ENCODE measurements at regions not wholly inside any gene's neighbourhood (a gene's known extent, or its start where the extent isn't known, plus 50 kb on each side); places are given as distances from the start of the nearest gene placed in this dataset.

DNA sequence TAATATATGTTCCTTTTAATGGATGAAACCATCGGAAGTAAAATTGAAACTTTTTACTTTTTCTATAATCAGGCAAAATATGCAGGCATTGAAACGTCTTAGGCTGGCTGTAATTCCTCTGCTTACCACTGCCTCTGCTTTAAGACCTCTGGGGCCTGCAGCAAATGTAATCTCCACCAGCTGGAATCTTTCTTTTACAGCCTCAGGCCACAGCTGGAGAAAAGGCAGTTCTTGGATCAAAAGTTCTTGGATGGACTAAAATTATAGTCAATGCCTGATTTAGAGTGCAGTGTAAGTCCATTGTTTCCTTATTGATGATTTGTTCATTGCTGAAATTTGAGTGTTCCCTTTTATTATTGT lies 396.7 kb downstream of the KCTD16 start:
- peaks cover 32% of the 10 kb centered on the region for H3K9me3 Mint-ChIP-seq
- no peak overlapping the region for H3K27ac Mint-ChIP-seq
- H3K4me1 Mint-ChIP-seq: no peaks in the 10 kb centered on the region
- peaks cover 4% of the 10 kb centered on the region for H3K27me3 Mint-ChIP-seq (ENCODE audit: low read depth, poor library complexity)
- H3K4me3 Mint-ChIP-seq: no peak overlapping the region
- H3K36me3 Mint-ChIP-seq (ENCODE audit: low read depth): peaks cover 13% of the 10 kb centered on the region
- DNase-seq: no peak
- TF ChIP-seq, protein P1, sequence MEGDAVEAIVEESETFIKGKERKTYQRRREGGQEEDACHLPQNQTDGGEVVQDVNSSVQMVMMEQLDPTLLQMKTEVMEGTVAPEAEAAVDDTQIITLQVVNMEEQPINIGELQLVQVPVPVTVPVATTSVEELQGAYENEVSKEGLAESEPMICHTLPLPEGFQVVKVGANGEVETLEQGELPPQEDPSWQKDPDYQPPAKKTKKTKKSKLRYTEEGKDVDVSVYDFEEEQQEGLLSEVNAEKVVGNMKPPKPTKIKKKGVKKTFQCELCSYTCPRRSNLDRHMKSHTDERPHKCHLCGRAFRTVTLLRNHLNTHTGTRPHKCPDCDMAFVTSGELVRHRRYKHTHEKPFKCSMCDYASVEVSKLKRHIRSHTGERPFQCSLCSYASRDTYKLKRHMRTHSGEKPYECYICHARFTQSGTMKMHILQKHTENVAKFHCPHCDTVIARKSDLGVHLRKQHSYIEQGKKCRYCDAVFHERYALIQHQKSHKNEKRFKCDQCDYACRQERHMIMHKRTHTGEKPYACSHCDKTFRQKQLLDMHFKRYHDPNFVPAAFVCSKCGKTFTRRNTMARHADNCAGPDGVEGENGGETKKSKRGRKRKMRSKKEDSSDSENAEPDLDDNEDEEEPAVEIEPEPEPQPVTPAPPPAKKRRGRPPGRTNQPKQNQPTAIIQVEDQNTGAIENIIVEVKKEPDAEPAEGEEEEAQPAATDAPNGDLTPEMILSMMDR (IDR thresholded peaks at IDR 0.05): no peak

DNA sequence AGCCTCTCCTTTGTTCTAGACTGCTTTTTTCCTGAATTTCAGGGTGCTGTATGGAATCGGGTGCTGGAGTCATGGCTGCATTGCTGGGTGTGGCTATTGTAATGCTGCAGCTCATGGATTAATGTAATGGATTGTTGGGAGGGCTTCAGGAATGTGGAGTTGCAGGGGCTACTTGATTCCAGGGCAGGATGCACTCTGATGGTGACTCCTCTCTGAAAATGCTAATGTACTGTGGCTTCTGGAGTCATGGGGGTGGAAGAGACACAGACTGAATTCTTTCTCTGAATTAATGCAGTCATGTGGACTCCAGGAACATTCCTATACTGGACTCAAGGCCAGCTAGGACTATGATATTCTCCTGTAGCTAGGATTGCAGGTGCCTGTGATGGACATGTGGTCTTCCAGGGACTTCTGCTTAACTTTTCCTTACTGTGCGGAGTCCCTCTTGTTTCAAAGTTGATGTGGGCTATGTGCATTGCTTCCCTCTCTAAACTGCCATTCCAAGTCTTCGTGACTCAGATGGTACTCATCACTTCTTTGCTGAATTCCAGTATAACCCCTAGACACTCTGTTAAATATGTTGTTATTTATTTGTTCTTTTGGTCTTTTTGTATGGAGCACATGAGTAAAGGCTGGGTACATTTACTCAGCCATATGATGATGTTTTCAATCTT lies 396.2 kb downstream of the KCTD16 start:
- Mint-ChIP-seq H3K4me3 (no peak overlapping the region), H3K4me1 (no peaks in the 10 kb centered on the region), H3K36me3 (ENCODE audit: low read depth) (peaks cover 13% of the 10 kb centered on the region), H3K27ac (no peak overlapping the region), H3K27me3 (ENCODE audit: low read depth, poor library complexity) (peaks cover 3% of the 10 kb centered on the region), H3K9me3 (peaks cover 32% of the 10 kb centered on the region)
- TF ChIP-seq, protein P1 (IDR thresholded peaks at IDR 0.05): no peak
- DNase-seq: no peak

DNA sequence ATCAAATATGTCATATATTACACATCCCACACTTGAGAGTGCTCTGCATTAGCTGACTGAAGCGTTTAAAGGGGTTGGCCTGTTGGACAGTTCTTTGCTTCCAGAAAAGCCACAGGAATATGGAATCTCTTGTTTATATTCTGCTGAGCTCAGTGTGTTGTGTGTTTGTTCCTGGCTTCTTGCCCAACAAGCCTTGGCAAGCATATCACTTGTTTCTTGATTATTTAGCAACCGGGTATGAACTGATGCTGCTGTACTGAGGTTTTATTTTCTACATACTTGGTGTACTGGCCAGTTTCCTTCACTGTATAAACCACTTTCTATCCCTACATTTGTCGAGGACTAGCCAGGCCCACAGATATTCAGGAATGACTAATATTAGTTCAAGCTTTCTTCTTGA lies 378.9 kb downstream of the KCTD16 start:
- Mint-ChIP-seq H3K9me3 (peaks cover 3% of the 10 kb centered on the region), H3K36me3 (ENCODE audit: low read depth) (no peaks in the 10 kb centered on the region), H3K27me3 (ENCODE audit: low read depth, poor library complexity) (no peaks in the 10 kb centered on the region), H3K4me3 (no peak overlapping the region), H3K27ac (no peak overlapping the region), H3K4me1 (no peaks in the 10 kb centered on the region)
- TF ChIP-seq, protein P1 (IDR thresholded peaks at IDR 0.05): no peak
- no peak for DNase-seq

DNA sequence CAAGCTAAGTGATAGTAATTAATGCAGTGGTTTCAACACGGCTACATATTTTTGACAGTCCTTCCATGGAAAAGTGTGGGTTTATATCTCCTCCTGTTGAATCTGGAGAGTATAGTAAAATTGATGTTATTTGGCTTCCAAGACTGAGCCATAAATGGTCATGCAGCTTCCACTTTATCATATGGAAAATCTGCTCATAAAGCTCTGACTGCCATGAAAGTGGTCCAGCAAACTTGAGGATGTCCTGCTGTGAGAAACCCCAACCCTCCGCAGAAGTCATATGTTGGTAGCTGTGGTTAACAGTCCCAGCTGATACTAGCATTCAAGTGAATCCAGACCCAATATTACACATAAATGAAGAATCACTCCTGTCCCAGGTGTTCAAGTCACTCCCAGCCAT lies 378.3 kb downstream of the KCTD16 start:
- Mint-ChIP-seq H3K36me3 (ENCODE audit: low read depth) (no peaks in the 10 kb centered on the region), H3K9me3 (peaks cover 3% of the 10 kb centered on the region), H3K27me3 (ENCODE audit: low read depth, poor library complexity) (no peaks in the 10 kb centered on the region), H3K4me3 (no peak overlapping the region), H3K27ac (no peak overlapping the region), H3K4me1 (no peaks in the 10 kb centered on the region)
- no peak for DNase-seq
- TF ChIP-seq, protein P1 (IDR thresholded peaks at IDR 0.05): no peak

DNA sequence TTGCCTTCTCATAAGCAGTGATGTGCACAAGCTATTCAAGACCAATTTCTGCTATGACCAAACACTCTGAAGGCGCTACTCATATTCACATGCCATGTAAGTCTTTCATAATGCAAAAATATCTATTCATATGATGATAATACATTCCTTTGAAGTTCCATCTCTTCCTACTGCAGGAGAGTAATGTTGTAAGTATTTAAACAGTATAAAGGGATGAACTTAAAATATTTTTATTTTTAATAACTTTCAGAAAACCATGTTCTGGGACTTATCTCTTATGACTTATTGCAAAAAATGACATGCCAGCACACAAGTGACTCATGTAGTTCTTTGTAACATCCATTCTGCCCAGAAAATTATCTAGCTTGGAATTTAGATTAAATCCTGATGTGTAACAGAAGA lies 376.4 kb downstream of the KCTD16 start:
- H3K4me3 Mint-ChIP-seq: no peak overlapping the region
- H3K27ac Mint-ChIP-seq: no peak overlapping the region
- DNase-seq: no peak
- no peaks in the 10 kb centered on the region for H3K36me3 Mint-ChIP-seq (ENCODE audit: low read depth)
- H3K4me1 Mint-ChIP-seq: no peaks in the 10 kb centered on the region
- TF ChIP-seq, protein P1 (IDR thresholded peaks at IDR 0.05): no peak
- H3K9me3 Mint-ChIP-seq: no peaks in the 10 kb centered on the region
- no peaks in the 10 kb centered on the region for H3K27me3 Mint-ChIP-seq (ENCODE audit: low read depth, poor library complexity)

DNA sequence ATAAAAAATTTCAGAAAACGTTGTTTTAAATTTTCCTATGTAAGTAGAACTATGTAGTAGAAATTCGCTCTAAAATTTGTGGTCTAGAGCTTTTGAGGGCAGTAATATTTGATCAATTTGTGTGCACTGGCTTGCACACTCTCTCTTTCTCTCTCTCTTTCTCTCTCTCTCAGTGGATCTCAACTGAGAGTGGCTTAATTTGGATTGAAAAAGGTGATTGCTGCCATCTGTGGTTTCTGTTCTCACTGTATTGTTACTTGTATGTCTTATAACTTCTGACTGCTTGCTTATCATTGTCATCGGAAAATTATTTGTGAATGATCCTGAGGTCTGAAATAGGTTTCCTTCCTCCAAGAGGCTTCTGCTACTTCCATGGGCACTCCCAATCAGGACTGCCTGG lies 368.2 kb downstream of the KCTD16 start:
- TF ChIP-seq, protein P1 (IDR thresholded peaks at IDR 0.05): no peak
- DNase-seq: no peak
- peaks cover 17% of the 10 kb centered on the region for H3K9me3 Mint-ChIP-seq
- H3K36me3 Mint-ChIP-seq (ENCODE audit: low read depth): no peaks in the 10 kb centered on the region
- H3K4me1 Mint-ChIP-seq: no peaks in the 10 kb centered on the region
- H3K4me3 Mint-ChIP-seq: no peak overlapping the region
- no peak overlapping the region for H3K27ac Mint-ChIP-seq
- no peaks in the 10 kb centered on the region for H3K27me3 Mint-ChIP-seq (ENCODE audit: low read depth, poor library complexity)
